ENCODE measurements at regions not wholly inside any gene's neighbourhood (a gene's known extent, or its start where the extent isn't known, plus 50 kb on each side); places are given as distances from the start of the nearest gene placed in this dataset.

GRCh38 chr15:27702581-27702980, 396.5 kb downstream of the OCA2 start:
- no peaks in the 10 kb centered on the region for H3K36me3 Mint-ChIP-seq (ENCODE audit: unreplicated experiment)
- H3K4me3 Mint-ChIP-seq (ENCODE audit: unreplicated experiment) = no peak overlapping the region
- peaks cover 7% of the 10 kb centered on the region for H3K4me1 Mint-ChIP-seq (ENCODE audit: low read depth, unreplicated experiment)
- H3K9me3 Mint-ChIP-seq (ENCODE audit: unreplicated experiment) = no peaks in the 10 kb centered on the region
- peaks cover 5% of the 10 kb centered on the region for H3K27me3 Mint-ChIP-seq (ENCODE audit: unreplicated experiment)
- no peak for TF ChIP-seq CTCF (IDR thresholded peaks at IDR 0.05; ENCODE audit: partially characterized antibody, unreplicated experiment)
- no peak overlapping the region for H3K27ac Mint-ChIP-seq (ENCODE audit: unreplicated experiment)
- no peak for DNase-seq

- H3K27me3 Mint-ChIP-seq (ENCODE audit: unreplicated experiment) = peaks cover 5% of the 10 kb centered on the region
- no peaks in the 10 kb centered on the region for H3K36me3 Mint-ChIP-seq (ENCODE audit: unreplicated experiment)
- no peak overlapping the region for H3K4me3 Mint-ChIP-seq (ENCODE audit: unreplicated experiment)
- no peak for TF ChIP-seq CTCF (IDR thresholded peaks at IDR 0.05; ENCODE audit: partially characterized antibody, unreplicated experiment)
- peaks cover 7% of the 10 kb centered on the region for H3K4me1 Mint-ChIP-seq (ENCODE audit: low read depth, unreplicated experiment)
- H3K9me3 Mint-ChIP-seq (ENCODE audit: unreplicated experiment) = no peaks in the 10 kb centered on the region
- H3K27ac Mint-ChIP-seq (ENCODE audit: unreplicated experiment) = no peak overlapping the region
- no peak for DNase-seq
Observed at GRCh38 chr15:27701956-27702355, 397.2 kb downstream of the OCA2 start.

- peaks cover 5% of the 10 kb centered on the region for H3K27me3 Mint-ChIP-seq (ENCODE audit: unreplicated experiment)
- no peak overlapping the region for H3K4me3 Mint-ChIP-seq (ENCODE audit: unreplicated experiment)
- H3K36me3 Mint-ChIP-seq (ENCODE audit: unreplicated experiment) = no peaks in the 10 kb centered on the region
- H3K4me1 Mint-ChIP-seq (ENCODE audit: low read depth, unreplicated experiment) = peaks cover 7% of the 10 kb centered on the region
- H3K9me3 Mint-ChIP-seq (ENCODE audit: unreplicated experiment) = no peaks in the 10 kb centered on the region
- no peak overlapping the region for H3K27ac Mint-ChIP-seq (ENCODE audit: unreplicated experiment)
- TF ChIP-seq CTCF (IDR thresholded peaks at IDR 0.05; ENCODE audit: partially characterized antibody, unreplicated experiment) = no peak
- DNase-seq = no peak
Observed at GRCh38 chr15:27701014-27701413, 398.1 kb downstream of the OCA2 start.

GRCh38 chr15:27699699-27700098, 399.4 kb downstream of the OCA2 start:
- Mint-ChIP-seq H3K27ac (ENCODE audit: unreplicated experiment) (no peak overlapping the region), H3K27me3 (ENCODE audit: unreplicated experiment) (peaks cover 4% of the 10 kb centered on the region), H3K9me3 (ENCODE audit: unreplicated experiment) (no peaks in the 10 kb centered on the region)

GRCh38 chr15:27696530-27696929, 402.6 kb downstream of the OCA2 start:
- Mint-ChIP-seq H3K27ac (ENCODE audit: unreplicated experiment) (no peak overlapping the region), H3K36me3 (ENCODE audit: unreplicated experiment) (peaks cover 6% of the 10 kb centered on the region), H3K27me3 (ENCODE audit: unreplicated experiment) (peaks cover 2% of the 10 kb centered on the region), H3K4me3 (ENCODE audit: unreplicated experiment) (no peak overlapping the region), H3K4me1 (ENCODE audit: low read depth, unreplicated experiment) (no peaks in the 10 kb centered on the region), H3K9me3 (ENCODE audit: unreplicated experiment) (no peaks in the 10 kb centered on the region)
- no peak for DNase-seq
- TF ChIP-seq CTCF (IDR thresholded peaks at IDR 0.05; ENCODE audit: partially characterized antibody, unreplicated experiment) = no peak

More at GRCh38 chr15:27699699-27700098, 399.4 kb downstream of the OCA2 start:
- no peak for DNase-seq
- Mint-ChIP-seq H3K4me3 (ENCODE audit: unreplicated experiment) (no peak overlapping the region), H3K36me3 (ENCODE audit: unreplicated experiment) (no peaks in the 10 kb centered on the region), H3K4me1 (ENCODE audit: low read depth, unreplicated experiment) (peaks cover 7% of the 10 kb centered on the region)
- no peak for TF ChIP-seq CTCF (IDR thresholded peaks at IDR 0.05; ENCODE audit: partially characterized antibody, unreplicated experiment)
